Sigmoid colon (tissue), 3 donors: ENCODE measurements at regions not wholly inside any gene's neighbourhood (a gene's known extent, or its start where the extent isn't known, plus 50 kb on each side); places are given as distances from the start of the nearest gene placed in this dataset.

ENCODE experiments used
- POLR2A ChIP-seq, 2 donors: fragments of 450-650 bp; IDR thresholded peaks; one replicate each; pipeline ENCODE4 v1.6.1; 2016; ENCODE audit warnings: antibody characterized with exemption in 2 of 2, mild to moderate bottlenecking in 2 of 2, moderate library complexity in 2 of 2
- TF ChIP-seq, protein P1 (sequence below), 4 experiments: fragments of 450-650 bp in 3 of 4; fragments of 200-600 bp in 1 of 4; IDR thresholded peaks; one replicate each; pipeline ENCODE4 v1.5.1; 2016 to 2019; ENCODE audit warnings: antibody characterized with exemption in 4 of 4, mild to moderate bottlenecking in 3 of 4, moderate library complexity in 2 of 4

DNA sequence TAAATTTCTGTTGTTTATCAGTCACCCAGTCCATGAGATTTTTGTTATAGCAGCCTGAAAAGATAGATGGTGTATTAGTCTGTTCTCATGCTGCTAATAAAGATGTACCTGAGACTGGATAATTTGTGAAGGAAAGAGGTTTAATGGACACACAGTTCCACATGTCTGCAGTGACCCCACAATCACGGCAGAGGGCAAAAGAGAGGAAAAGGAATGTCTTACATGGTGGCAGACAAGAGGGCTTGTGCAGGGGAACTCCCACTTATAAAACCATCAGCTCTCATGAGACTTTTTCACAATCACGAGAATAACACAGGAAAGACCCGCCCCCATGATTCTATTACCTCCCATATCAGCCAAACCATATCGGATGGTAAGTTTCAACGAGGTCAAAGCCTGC, 309.2 kb downstream of the LIG4 start:
- TF ChIP-seq, protein P1, sequence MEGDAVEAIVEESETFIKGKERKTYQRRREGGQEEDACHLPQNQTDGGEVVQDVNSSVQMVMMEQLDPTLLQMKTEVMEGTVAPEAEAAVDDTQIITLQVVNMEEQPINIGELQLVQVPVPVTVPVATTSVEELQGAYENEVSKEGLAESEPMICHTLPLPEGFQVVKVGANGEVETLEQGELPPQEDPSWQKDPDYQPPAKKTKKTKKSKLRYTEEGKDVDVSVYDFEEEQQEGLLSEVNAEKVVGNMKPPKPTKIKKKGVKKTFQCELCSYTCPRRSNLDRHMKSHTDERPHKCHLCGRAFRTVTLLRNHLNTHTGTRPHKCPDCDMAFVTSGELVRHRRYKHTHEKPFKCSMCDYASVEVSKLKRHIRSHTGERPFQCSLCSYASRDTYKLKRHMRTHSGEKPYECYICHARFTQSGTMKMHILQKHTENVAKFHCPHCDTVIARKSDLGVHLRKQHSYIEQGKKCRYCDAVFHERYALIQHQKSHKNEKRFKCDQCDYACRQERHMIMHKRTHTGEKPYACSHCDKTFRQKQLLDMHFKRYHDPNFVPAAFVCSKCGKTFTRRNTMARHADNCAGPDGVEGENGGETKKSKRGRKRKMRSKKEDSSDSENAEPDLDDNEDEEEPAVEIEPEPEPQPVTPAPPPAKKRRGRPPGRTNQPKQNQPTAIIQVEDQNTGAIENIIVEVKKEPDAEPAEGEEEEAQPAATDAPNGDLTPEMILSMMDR (IDR thresholded peaks at IDR 0.05): no peak
- TF ChIP-seq POLR2A (IDR thresholded peaks at IDR 0.05): no peak
